ENCODE measurements at regions not wholly inside any gene's neighbourhood (a gene's known extent, or its start where the extent isn't known, plus 50 kb on each side); places are given as distances from the start of the nearest gene placed in this dataset.
"Not testable (repeated sequence)": the region's sequence is repeated elsewhere in the genome, so short reads cannot be mapped to it uniquely, and the experiment has no call there.

GRCh38 chr1:30366199-30366598, 357.2 kb downstream of the MATN1 start:
- H3K9me3 Mint-ChIP-seq = no peaks in the 10 kb centered on the region
- H3K36me3 Mint-ChIP-seq (ENCODE audit: low read depth) = no peaks in the 10 kb centered on the region
- H3K4me1 Mint-ChIP-seq = no peaks in the 10 kb centered on the region
- no peak for TF ChIP-seq CTCF (IDR thresholded peaks at IDR 0.05; ENCODE audit: unreplicated experiment in 3 of 3)
- H3K27me3 Mint-ChIP-seq (ENCODE audit: low read depth) = peaks cover 12% of the 10 kb centered on the region
- no peak overlapping the region for H3K27ac Mint-ChIP-seq
- H3K4me3 Mint-ChIP-seq = no peak overlapping the region

- TF ChIP-seq CTCF (IDR thresholded peaks at IDR 0.05; ENCODE audit: unreplicated experiment in 3 of 3) = no peak
- no peaks in the 10 kb centered on the region for H3K36me3 Mint-ChIP-seq (ENCODE audit: low read depth)
- no peak overlapping the region for H3K27ac Mint-ChIP-seq
- H3K9me3 Mint-ChIP-seq = no peaks in the 10 kb centered on the region
- H3K4me1 Mint-ChIP-seq = no peaks in the 10 kb centered on the region
- peaks cover 11% of the 10 kb centered on the region for H3K27me3 Mint-ChIP-seq (ENCODE audit: low read depth)
- H3K4me3 Mint-ChIP-seq = no peak overlapping the region
Measured at GRCh38 chr1:30365596-30365995, 357.8 kb downstream of the MATN1 start.

- H3K27ac Mint-ChIP-seq = no peak overlapping the region
- H3K27me3 Mint-ChIP-seq (ENCODE audit: low read depth) = peaks cover 12% of the 10 kb centered on the region
- H3K4me1 Mint-ChIP-seq = no peaks in the 10 kb centered on the region
- H3K36me3 Mint-ChIP-seq (ENCODE audit: low read depth) = no peaks in the 10 kb centered on the region
- no peaks in the 10 kb centered on the region for H3K9me3 Mint-ChIP-seq
- TF ChIP-seq CTCF (IDR thresholded peaks at IDR 0.05; ENCODE audit: unreplicated experiment in 3 of 3) = no peak
- H3K4me3 Mint-ChIP-seq = no peak overlapping the region
Measured at GRCh38 chr1:30363031-30363430, 360.4 kb downstream of the MATN1 start.

GRCh38 chr1:30362603-30362990, 360.8 kb downstream of the MATN1 start:
- no peak for TF ChIP-seq CTCF (IDR thresholded peaks at IDR 0.05; ENCODE audit: unreplicated experiment in 3 of 3)
- no peaks in the 10 kb centered on the region for H3K4me1 Mint-ChIP-seq
- H3K36me3 Mint-ChIP-seq (ENCODE audit: low read depth) = no peaks in the 10 kb centered on the region
- no peak overlapping the region for H3K4me3 Mint-ChIP-seq
- H3K9me3 Mint-ChIP-seq = no peaks in the 10 kb centered on the region
- H3K27ac Mint-ChIP-seq = no peak overlapping the region
- peaks cover 7% of the 10 kb centered on the region for H3K27me3 Mint-ChIP-seq (ENCODE audit: low read depth)

- H3K9me3 Mint-ChIP-seq; H3K27ac Mint-ChIP-seq; H3K27me3 Mint-ChIP-seq (ENCODE audit: low read depth); H3K4me3 Mint-ChIP-seq; H3K4me1 Mint-ChIP-seq; H3K36me3 Mint-ChIP-seq (ENCODE audit: low read depth): not testable (repeated sequence)
Measured at GRCh38 chr1:30361890-30362602, 361.3 kb downstream of the MATN1 start.

GRCh38 chr1:30360753-30361152, 362.6 kb downstream of the MATN1 start:
- H3K9me3 Mint-ChIP-seq = no peaks in the 10 kb centered on the region
- H3K27ac Mint-ChIP-seq = no peak overlapping the region
- no peak overlapping the region for H3K4me3 Mint-ChIP-seq

More at GRCh38 chr1:30360753-30361152, 362.6 kb downstream of the MATN1 start:
- peaks cover 19% of the 10 kb centered on the region for H3K27me3 Mint-ChIP-seq (ENCODE audit: low read depth)
- H3K4me1 Mint-ChIP-seq = no peaks in the 10 kb centered on the region
- no peaks in the 10 kb centered on the region for H3K36me3 Mint-ChIP-seq (ENCODE audit: low read depth)
- TF ChIP-seq CTCF (IDR thresholded peaks at IDR 0.05; ENCODE audit: unreplicated experiment in 3 of 3) = no peak
